Fibroblast of peridontal ligament (primary cell): ENCODE measurements at regions not wholly inside any gene's neighbourhood (a gene's known extent, or its start where the extent isn't known, plus 50 kb on each side); places are given as distances from the start of the nearest gene placed in this dataset.
"Not testable (repeated sequence)": the region's sequence is repeated elsewhere in the genome, so short reads cannot be mapped to it uniquely, and the experiment has no call there.

Experiments
- DNase-seq: peaks from one replicate; pipeline ENCODE4 v3.0.0-alpha.2; 2010; ENCODE audit errors: extremely low read depth

- no peak for DNase-seq
These were observed 1075.4 kb upstream of the POT1 start for GRCh38 chr7:126005064-126005463.

GRCh38 chr7:126001349-126001748, 1071.7 kb upstream of the POT1 start:
- no peak for DNase-seq

GRCh38 chr7:125984795-125985194, 1055.2 kb upstream of the POT1 start:
- DNase-seq = no peak

DNA sequence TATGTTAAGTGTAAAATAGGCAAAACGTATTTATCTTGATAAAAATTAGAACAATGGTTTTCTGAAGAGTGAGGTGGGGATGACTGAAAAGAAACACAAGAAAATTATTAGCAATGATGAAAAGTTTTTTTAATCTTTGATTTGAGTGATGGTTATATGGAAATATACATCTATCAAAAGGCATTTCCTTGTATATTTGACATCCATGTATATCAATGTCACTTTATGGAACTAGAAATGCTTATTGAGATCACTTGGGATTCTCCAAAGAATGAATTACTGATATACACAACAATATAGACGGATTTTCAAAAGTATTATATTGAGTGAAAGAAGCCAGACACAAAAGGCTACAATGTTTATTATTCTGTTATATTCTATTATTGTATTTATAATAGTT, 1042.0 kb upstream of the POT1 start:
- no peak for DNase-seq

DNA sequence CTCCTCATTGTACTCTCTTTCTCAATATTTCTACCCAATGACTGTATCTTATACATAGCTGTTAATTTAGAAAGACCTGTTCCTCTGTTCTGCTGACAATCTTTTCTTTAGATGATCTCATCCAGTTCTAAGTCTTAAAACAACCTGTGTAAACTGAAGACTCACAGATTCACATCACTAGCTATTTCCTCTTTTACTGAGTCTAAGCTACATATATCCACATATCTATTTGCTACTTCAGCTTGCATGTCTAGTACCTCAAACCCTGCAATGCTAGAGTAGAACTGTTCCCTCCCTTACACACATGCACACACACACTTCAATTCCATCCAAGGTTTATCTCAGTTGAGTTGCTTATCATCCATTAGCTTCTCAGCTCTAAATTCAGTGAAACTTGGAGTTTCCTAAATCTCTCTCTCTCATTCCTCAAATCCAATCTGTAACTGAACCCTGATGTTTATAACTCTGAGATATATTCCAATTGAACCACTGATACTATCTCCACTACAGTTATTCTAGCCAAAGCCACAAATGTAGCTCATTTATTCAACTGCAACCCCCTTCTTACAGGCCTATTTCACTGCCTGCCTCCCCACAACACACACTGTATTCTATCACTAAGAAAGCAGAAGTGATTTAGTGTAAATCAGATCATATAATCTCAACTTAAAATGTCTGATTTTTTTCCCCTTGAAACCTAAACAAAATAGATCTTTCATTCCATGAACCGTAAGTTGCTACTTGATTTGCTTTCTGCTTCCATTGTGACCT, 1036.8 kb upstream of the POT1 start:
- no peak for DNase-seq

DNA sequence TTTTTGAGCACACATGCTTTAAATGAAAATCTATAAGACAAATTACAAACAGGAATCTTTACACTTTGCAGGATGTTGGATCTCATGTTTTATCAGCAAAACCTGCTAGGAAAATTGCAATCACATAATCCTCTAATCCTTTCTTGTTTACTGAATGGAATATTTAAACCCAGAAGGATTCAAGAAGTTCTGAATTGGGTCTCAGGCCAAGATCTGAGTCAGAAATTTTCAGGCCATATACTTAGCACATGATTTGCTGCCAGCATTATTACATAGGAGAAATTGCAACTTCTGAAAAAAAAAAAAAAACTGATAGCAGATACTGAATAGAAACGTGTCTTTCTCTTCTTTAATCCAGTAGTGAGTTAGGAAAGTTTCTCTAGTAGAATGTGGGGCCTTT, 1005.3 kb upstream of the POT1 start:
- DNase-seq = no peak

DNA sequence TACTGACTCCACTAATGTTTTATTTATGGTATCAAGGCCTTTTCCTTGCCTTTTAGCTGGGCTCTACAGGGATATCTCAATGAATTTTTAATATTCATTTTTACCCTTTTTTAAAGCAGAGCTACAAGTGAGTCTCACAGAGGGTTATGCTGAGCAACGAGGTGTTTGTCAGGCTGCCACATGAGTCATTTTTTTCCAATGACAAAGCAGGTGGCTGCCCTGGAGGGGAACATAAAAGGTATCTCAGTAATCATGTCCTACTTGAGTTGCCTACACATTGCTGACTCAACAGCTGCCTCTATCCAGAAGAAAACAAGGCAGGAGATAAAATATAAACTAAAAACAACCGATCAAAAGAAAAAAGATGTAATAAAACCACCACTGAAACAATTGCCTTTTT, 1004.9 kb upstream of the POT1 start:
- DNase-seq = no peak

DNA sequence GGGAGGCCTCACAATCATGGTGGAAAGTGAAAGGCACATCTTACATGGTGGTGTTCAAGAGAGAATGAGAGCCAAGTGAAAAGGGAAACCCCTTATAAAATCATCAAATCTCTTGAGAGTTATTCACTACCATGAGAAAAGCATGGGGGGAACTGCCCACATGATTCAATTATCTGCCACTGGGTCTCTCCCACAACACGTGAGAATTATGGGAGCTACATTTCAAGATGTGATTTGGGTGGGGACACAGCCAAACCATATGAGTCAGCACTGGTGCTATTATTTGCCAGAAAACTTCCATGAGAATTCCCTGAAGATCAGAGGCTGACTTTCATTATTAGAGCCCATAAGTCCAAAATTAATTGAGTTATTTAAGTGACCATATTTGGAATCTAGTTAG, 1001.2 kb upstream of the POT1 start:
- no peak for DNase-seq

DNA sequence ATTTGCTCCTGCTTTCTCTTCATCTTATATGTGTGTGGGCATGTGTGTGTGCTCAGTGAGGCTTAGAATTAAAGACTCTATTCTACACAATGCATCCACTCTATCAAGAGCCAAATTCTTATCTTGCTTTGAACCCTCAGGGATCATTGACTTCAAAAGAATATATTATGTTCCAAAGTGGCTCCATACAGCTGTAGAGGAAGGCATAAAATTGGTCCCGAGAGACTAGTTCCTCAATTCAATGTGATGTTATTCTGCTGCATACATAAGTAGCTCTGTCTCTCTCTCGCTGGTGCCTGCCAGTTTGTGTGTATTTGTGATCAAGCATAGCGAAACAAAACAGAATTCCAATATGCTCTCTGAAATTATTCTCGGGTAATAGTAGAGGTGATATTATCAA, 997.9 kb upstream of the POT1 start:
- no peak for DNase-seq

DNA sequence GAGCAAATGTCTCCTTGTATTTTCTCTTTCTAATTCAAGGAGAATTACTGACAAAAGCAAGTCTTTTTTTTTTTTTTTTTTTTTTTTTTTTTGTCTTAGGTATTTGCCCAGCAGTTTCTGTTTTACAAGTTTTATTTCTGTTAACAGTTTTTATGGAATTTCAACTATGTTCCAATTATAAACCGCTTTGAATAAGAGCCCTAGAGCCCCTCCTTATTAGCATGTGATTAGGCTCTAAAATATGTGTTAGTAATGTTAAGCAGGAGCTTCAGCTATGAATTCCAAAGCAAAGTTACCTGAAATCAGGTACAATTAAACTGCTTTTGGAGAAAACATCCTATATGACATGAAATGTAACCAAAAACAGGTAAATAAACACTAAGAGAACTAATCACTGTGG, 997.0 kb upstream of the POT1 start:
- no peak for DNase-seq

GRCh38 chr7:125924037-125924436, 994.4 kb upstream of the POT1 start:
- DNase-seq = no peak

- not testable (repeated sequence) for DNase-seq
These were observed 985.8 kb upstream of the POT1 start for GRCh38 chr7:125915381-125915948.

DNA sequence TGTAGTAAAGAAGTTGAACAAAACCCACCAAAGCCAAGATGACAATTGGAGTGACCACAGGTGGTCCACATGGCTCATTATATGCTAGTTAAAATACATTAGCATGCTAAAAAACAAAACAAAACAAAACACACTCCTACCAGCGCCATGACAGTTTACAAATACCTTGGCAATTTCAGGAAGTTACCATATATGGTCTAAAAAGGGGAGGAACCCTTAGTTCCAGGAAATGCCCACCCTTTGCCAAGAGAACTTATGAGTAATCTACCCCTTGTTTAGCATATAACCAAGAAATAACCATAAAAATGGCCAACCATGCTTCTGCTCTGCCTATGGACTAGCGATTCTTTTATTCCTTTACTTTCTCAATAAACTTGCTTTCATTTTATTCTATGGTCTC, 979.1 kb upstream of the POT1 start:
- DNase-seq = no peak

- DNase-seq = no peak
These were observed 970.0 kb upstream of the POT1 start for GRCh38 chr7:125899577-125899976.

DNA sequence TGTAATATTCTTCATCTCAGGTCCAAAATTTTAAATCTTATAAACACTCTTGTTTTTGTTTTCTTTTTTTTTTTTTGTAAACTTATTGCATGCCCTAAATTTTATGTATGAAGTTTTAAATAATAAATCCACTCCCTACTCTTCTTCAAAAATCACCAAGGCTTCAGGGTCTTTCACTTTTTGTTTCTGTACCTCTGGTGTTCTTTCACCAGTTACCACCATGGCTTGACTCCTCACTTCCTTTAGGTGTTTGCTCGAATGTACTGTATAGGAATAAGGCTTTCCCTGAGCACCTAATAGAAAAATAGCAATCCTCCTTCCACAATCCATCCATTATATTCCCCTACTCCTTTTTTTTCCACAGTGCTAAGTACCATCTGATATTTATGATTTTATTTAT, 962.8 kb upstream of the POT1 start:
- no peak for DNase-seq

- no peak for DNase-seq
These were observed 949.4 kb upstream of the POT1 start for GRCh38 chr7:125878988-125879387.

GRCh38 chr7:125878235-125878956, 948.8 kb upstream of the POT1 start:
- no peak for DNase-seq

GRCh38 chr7:125877246-125877645, 947.6 kb upstream of the POT1 start:
- DNase-seq = no peak

GRCh38 chr7:125876431-125876830, 946.8 kb upstream of the POT1 start:
- no peak for DNase-seq

- no peak for DNase-seq
These were observed 941.8 kb upstream of the POT1 start for GRCh38 chr7:125871431-125871830.

- peak; percentile 9 for DNase-seq
These were observed 928.0 kb upstream of the POT1 start for GRCh38 chr7:125857606-125858005.

GRCh38 chr7:125848157-125848556, 918.5 kb upstream of the POT1 start:
- DNase-seq = no peak

DNA sequence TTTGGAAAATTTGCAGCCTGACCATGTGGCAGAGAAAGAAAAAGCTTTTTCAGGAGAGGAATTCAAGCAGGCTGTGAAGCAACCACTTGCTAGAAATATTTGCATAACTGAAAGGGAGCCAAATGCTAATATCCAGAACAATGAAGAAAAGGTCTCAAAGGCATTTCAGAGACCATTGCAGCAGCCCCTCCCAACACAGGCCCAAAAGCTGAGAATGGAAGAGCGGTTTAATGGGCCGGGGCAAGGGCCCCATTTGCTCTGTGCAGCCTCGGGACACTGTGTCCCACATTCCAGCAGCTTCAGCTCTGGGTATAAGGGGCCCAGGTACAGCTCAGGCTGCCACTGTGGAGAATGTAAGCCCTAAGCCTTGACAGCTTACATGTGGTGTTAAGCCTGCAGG, 918.1 kb upstream of the POT1 start:
- DNase-seq = no peak
